ENCODE measurements at regions not wholly inside any gene's neighbourhood (a gene's known extent, or its start where the extent isn't known, plus 50 kb on each side); places are given as distances from the start of the nearest gene placed in this dataset.

DNA sequence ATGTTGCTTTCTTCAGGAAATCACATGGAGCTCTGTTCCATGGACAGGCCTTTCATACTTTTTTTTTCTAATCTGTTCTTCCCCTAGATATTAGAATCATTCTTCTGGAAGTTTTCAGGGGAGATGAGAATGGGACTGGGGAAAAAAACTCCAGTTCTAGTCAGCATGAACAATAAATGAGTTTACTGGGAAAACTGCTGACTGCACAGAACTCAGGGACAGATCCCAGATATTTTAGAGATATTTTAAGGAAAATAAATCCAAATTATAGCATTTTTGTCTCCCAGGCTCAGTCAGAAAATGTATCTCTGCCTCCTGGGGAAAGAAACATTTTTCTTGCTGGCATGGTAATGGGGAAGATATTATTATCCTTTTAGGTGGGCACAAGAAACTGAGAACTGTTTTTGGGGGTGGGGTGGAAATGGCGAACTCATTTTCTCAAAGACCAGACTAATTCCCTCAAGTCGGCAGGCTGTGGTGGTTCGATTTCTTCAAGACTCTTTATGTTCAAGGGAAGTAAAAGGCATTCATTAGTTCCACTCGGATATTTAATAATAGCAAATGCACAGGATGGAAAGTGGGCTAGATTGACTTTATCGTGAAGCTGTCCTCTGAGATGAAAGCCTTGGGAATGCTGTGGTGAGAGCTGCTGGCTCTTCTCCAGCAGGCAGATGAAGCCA, 157.5 kb downstream of the ADRA2A start:
- ATAC-seq (no peak), DNase-seq (no peak)
- intact Hi-C loops (cut with DNase I), result no loop called here
- H3K9me3 ChIP-seq, result no peaks in the 10 kb centered on the region
- H3K27me3 ChIP-seq, result no peaks in the 10 kb centered on the region
- H3K27ac ChIP-seq, result no peak overlapping the region
- no peaks in the 10 kb centered on the region for H3K4me1 ChIP-seq
- H3K36me3 ChIP-seq, result no peaks in the 10 kb centered on the region
- H3K4me3 ChIP-seq, result no peak overlapping the region
- no peak for TF ChIP-seq CTCF (IDR thresholded peaks at IDR 0.05)

DNA sequence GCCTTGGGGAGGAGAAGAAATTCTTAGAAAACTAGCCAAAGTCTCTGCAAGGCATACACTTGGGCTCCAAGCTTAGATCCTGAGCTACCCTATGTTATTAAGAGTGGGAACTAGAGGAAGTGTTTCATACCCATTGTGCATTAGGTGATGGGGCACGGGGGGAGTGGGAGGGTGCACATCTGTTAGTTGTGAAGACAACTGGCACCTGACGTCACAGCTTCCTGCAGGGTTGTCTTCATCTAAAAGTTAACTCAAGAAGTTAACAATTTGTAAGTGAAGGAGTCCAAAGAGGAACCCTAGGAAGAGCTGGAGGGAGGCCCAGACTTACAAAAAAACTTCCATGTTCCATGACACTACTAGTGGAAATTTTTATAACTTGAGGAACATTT, 158.1 kb downstream of the ADRA2A start:
- no peak overlapping the region for H3K27ac ChIP-seq
- intact Hi-C loops (cut with DNase I), result no loop called here
- no peaks in the 10 kb centered on the region for H3K27me3 ChIP-seq
- no peaks in the 10 kb centered on the region for H3K4me1 ChIP-seq
- TF ChIP-seq CTCF (IDR thresholded peaks at IDR 0.05), result no peak
- no peak overlapping the region for H3K4me3 ChIP-seq
- H3K9me3 ChIP-seq, result no peaks in the 10 kb centered on the region
- no peaks in the 10 kb centered on the region for H3K36me3 ChIP-seq
- no peak for DNase-seq
- ATAC-seq, result no peak

GRCh38 chr10:111240348-111240747, 163.5 kb downstream of the ADRA2A start:
- no peaks in the 10 kb centered on the region for H3K36me3 ChIP-seq
- H3K9me3 ChIP-seq, result no peaks in the 10 kb centered on the region
- ATAC-seq, result no peak
- intact Hi-C loops (cut with DNase I), result no loop called here
- H3K4me3 ChIP-seq, result no peak overlapping the region
- no peak overlapping the region for H3K27ac ChIP-seq
- DNase-seq, result no peak
- H3K27me3 ChIP-seq, result no peaks in the 10 kb centered on the region
- no peak for TF ChIP-seq CTCF (IDR thresholded peaks at IDR 0.05)
- H3K4me1 ChIP-seq, result no peaks in the 10 kb centered on the region

DNA sequence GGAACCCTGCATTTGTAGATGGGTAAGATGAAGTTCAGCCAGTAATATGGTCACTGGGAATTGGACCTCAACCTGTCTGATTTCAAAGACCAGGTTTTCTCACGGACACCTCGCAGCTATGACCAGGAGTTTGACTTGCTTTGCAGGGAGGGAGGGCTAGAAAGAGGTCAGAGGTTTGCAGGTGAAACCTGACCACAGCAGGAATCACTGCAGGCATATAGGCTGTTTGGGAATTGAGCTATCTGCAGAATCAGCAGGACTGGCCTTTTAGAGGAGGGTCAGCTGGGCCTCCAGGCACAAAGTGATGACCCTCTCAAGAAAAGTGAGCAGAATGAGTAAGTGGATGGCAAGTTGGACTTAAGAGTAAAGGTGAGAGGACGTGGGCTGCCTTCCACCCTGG, 166.3 kb downstream of the ADRA2A start:
- TF ChIP-seq CTCF (IDR thresholded peaks at IDR 0.05), result no peak
- Histone ChIP-seq H3K27ac (no peak overlapping the region), H3K4me1 (no peaks in the 10 kb centered on the region), H3K4me3 (no peak overlapping the region), H3K36me3 (no peaks in the 10 kb centered on the region), H3K27me3 (no peaks in the 10 kb centered on the region), H3K9me3 (no peaks in the 10 kb centered on the region)
- DNase-seq (no peak), ATAC-seq (no peak)
- intact Hi-C loops (cut with DNase I), result no loop called here

DNA sequence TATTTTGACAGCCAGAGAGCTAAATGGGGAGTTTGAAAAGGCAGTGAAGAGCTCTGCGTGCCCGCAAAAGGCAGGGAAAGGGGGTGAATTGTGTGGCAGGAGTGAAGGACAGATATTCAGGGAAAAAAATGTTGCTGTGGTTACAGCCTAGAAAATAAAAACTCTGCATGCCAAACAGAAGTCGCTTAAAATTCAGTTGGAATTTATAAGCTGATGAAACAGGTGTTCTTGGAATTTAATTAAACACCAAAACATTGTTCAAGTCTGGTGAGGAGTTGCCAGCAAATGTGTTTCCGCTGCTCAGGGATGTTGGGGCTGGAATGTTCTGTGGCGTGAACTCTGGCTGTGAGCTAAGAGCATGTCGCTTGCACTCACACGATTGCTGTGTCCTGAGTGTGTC, 169.3 kb downstream of the ADRA2A start:
- Histone ChIP-seq H3K4me3 (no peak overlapping the region), H3K9me3 (no peaks in the 10 kb centered on the region), H3K27me3 (no peaks in the 10 kb centered on the region), H3K36me3 (no peaks in the 10 kb centered on the region), H3K27ac (no peak overlapping the region), H3K4me1 (no peaks in the 10 kb centered on the region)
- ATAC-seq (no peak), DNase-seq (no peak)
- no peak for TF ChIP-seq CTCF (IDR thresholded peaks at IDR 0.05)
- intact Hi-C loops (cut with DNase I), result no loop called here
